Activated naive CD4-positive, alpha-beta T cell treated with anti-CD3 and anti-CD28 coated beads, Interleukin-2, amount 10 ng/mL, durations not matched to agents 7 days and 5 days (primary cell): ENCODE measurements at regions not wholly inside any gene's neighbourhood (a gene's known extent, or its start where the extent isn't known, plus 50 kb on each side); places are given as distances from the start of the nearest gene placed in this dataset.
"Not testable (repeated sequence)": the region's sequence is repeated elsewhere in the genome, so short reads cannot be mapped to it uniquely, and the experiment has no call there.

Experiments used
- CTCF ChIA-PET: fragments of 350-600 bp; sonication (Branson Sonifier 250); formaldehyde crosslinking; loops from one replicate; lab custom pipeline; 2021; ENCODE audit warnings: antibody characterized with exemption; lab: Charles Lee
- DNase-seq: peaks from one replicate; pipeline ENCODE4 v3.0.0-alpha.2; 2020
- H3K27ac Mint-ChIP-seq: one replicate; pipeline ENCODE4 v1.8.0; 2021; ENCODE audit warnings: mild to moderate bottlenecking, moderate library complexity, mixed read lengths
- H3K27me3 Mint-ChIP-seq: one replicate; pipeline ENCODE4 v1.8.0; 2021; ENCODE audit warnings: mild to moderate bottlenecking, mixed read lengths
- H3K36me3 Mint-ChIP-seq: one replicate; pipeline ENCODE4 v1.8.0; 2021; ENCODE audit warnings: mixed read lengths
- H3K4me1 Mint-ChIP-seq: one replicate; pipeline ENCODE4 v1.8.0; 2021; ENCODE audit warnings: mixed read lengths
- H3K4me3 Mint-ChIP-seq: one replicate; pipeline ENCODE4 v1.8.0; 2021; ENCODE audit warnings: mild to moderate bottlenecking, moderate library complexity, mixed read lengths
- H3K9me3 Mint-ChIP-seq: one replicate; pipeline ENCODE4 v1.8.0; 2021; ENCODE audit warnings: mixed read lengths

- Mint-ChIP-seq H3K4me1 (no peaks in the 10 kb centered on the region), H3K27ac (no peak overlapping the region), H3K9me3 (peaks cover 3% of the 10 kb centered on the region), H3K27me3 (no peaks in the 10 kb centered on the region), H3K4me3 (no peak overlapping the region), H3K36me3 (no peaks in the 10 kb centered on the region)
- DNase-seq = no peak
- CTCF ChIA-PET = no interaction called here
Measured at GRCh38 chr3:173342679-173343078, 54.9 kb upstream of the NLGN1 start.

GRCh38 chr3:173340626-173341025 lies 56.9 kb upstream of the NLGN1 start:
- CTCF ChIA-PET = no interaction called here
- no peaks in the 10 kb centered on the region for H3K36me3 Mint-ChIP-seq
- no peak overlapping the region for H3K27ac Mint-ChIP-seq
- no peaks in the 10 kb centered on the region for H3K4me1 Mint-ChIP-seq
- no peaks in the 10 kb centered on the region for H3K9me3 Mint-ChIP-seq
- H3K4me3 Mint-ChIP-seq = no peak overlapping the region
- H3K27me3 Mint-ChIP-seq = no peaks in the 10 kb centered on the region
- no peak for DNase-seq

GRCh38 chr3:173336261-173336660 lies 61.3 kb upstream of the NLGN1 start:
- H3K27me3 Mint-ChIP-seq = no peaks in the 10 kb centered on the region
- no peaks in the 10 kb centered on the region for H3K4me1 Mint-ChIP-seq
- no peak overlapping the region for H3K27ac Mint-ChIP-seq
- CTCF ChIA-PET = interaction anchor here (0.9 kb wide), 1 partner anchor 24 kb away, joined by 3 read pairs; no protein-coding TSS in a partner anchor
- no peak for DNase-seq
- H3K9me3 Mint-ChIP-seq = no peaks in the 10 kb centered on the region
- H3K36me3 Mint-ChIP-seq = no peaks in the 10 kb centered on the region
- H3K4me3 Mint-ChIP-seq = no peak overlapping the region

- DNase-seq = no peak
- H3K36me3 Mint-ChIP-seq = no peaks in the 10 kb centered on the region
- no peaks in the 10 kb centered on the region for H3K4me1 Mint-ChIP-seq
- no peaks in the 10 kb centered on the region for H3K9me3 Mint-ChIP-seq
- CTCF ChIA-PET = no interaction called here
- no peaks in the 10 kb centered on the region for H3K27me3 Mint-ChIP-seq
- no peak overlapping the region for H3K27ac Mint-ChIP-seq
- H3K4me3 Mint-ChIP-seq = no peak overlapping the region
Measured at GRCh38 chr3:173306110-173306509, 91.4 kb upstream of the NLGN1 start.

GRCh38 chr3:173304182-173304800 lies 93.3 kb upstream of the NLGN1 start:
- DNase-seq = no peak
- CTCF ChIA-PET = no interaction called here
- H3K27ac Mint-ChIP-seq = no peak overlapping the region
- H3K27me3 Mint-ChIP-seq = no peaks in the 10 kb centered on the region
- H3K4me3 Mint-ChIP-seq = no peak overlapping the region
- no peaks in the 10 kb centered on the region for H3K4me1 Mint-ChIP-seq
- H3K36me3 Mint-ChIP-seq = no peaks in the 10 kb centered on the region
- no peaks in the 10 kb centered on the region for H3K9me3 Mint-ChIP-seq

- Mint-ChIP-seq H3K4me3 (no peak overlapping the region), H3K36me3 (no peaks in the 10 kb centered on the region), H3K9me3 (peaks cover 2% of the 10 kb centered on the region), H3K4me1 (no peaks in the 10 kb centered on the region), H3K27me3 (no peaks in the 10 kb centered on the region), H3K27ac (no peak overlapping the region)
- no peak for DNase-seq
- CTCF ChIA-PET = no interaction called here
Measured at GRCh38 chr3:173301647-173302046, 95.9 kb upstream of the NLGN1 start.

GRCh38 chr3:173289072-173289471 lies 108.5 kb upstream of the NLGN1 start:
- Mint-ChIP-seq H3K27ac (no peak overlapping the region), H3K4me1 (no peaks in the 10 kb centered on the region), H3K27me3 (no peaks in the 10 kb centered on the region), H3K4me3 (no peak overlapping the region), H3K9me3 (peaks cover 5% of the 10 kb centered on the region), H3K36me3 (no peaks in the 10 kb centered on the region)
- no peak for DNase-seq
- CTCF ChIA-PET = no interaction called here

GRCh38 chr3:173287361-173287760 lies 110.2 kb upstream of the NLGN1 start:
- CTCF ChIA-PET = no interaction called here
- Mint-ChIP-seq H3K27ac (no peak overlapping the region), H3K4me1 (no peaks in the 10 kb centered on the region), H3K36me3 (no peaks in the 10 kb centered on the region), H3K9me3 (peaks cover 3% of the 10 kb centered on the region), H3K4me3 (no peak overlapping the region), H3K27me3 (no peaks in the 10 kb centered on the region)
- no peak for DNase-seq

GRCh38 chr3:173286507-173286906 lies 111.0 kb upstream of the NLGN1 start:
- H3K36me3 Mint-ChIP-seq, CTCF ChIA-PET, H3K9me3 Mint-ChIP-seq, DNase-seq, H3K4me3 Mint-ChIP-seq, H3K27me3 Mint-ChIP-seq, H3K27ac Mint-ChIP-seq, H3K4me1 Mint-ChIP-seq: not testable (repeated sequence)

GRCh38 chr3:173284301-173284700 lies 113.2 kb upstream of the NLGN1 start:
- H3K4me3 Mint-ChIP-seq = no peak overlapping the region
- H3K36me3 Mint-ChIP-seq = no peaks in the 10 kb centered on the region
- H3K4me1 Mint-ChIP-seq = no peaks in the 10 kb centered on the region
- H3K9me3 Mint-ChIP-seq = peaks cover 3% of the 10 kb centered on the region
- DNase-seq = no peak
- no peak overlapping the region for H3K27ac Mint-ChIP-seq
- no peaks in the 10 kb centered on the region for H3K27me3 Mint-ChIP-seq
- CTCF ChIA-PET = no interaction called here

- Mint-ChIP-seq H3K27ac (no peak overlapping the region), H3K4me3 (no peak overlapping the region), H3K36me3 (no peaks in the 10 kb centered on the region), H3K9me3 (peaks cover 7% of the 10 kb centered on the region), H3K4me1 (no peaks in the 10 kb centered on the region), H3K27me3 (no peaks in the 10 kb centered on the region)
- DNase-seq = no peak
- CTCF ChIA-PET = no interaction called here
Measured at GRCh38 chr3:173275740-173276139, 121.8 kb upstream of the NLGN1 start.

- Mint-ChIP-seq H3K4me3 (no peak overlapping the region), H3K4me1 (no peaks in the 10 kb centered on the region), H3K36me3 (no peaks in the 10 kb centered on the region), H3K27ac (no peak overlapping the region), H3K9me3 (peaks cover 7% of the 10 kb centered on the region), H3K27me3 (no peaks in the 10 kb centered on the region)
- CTCF ChIA-PET = no interaction called here
- no peak for DNase-seq
Measured at GRCh38 chr3:173273838-173274237, 123.7 kb upstream of the NLGN1 start.

GRCh38 chr3:173268781-173269180 lies 127.7 kb upstream of the SPATA16 start:
- H3K4me1 Mint-ChIP-seq = no peaks in the 10 kb centered on the region
- no peaks in the 10 kb centered on the region for H3K9me3 Mint-ChIP-seq
- H3K36me3 Mint-ChIP-seq = no peaks in the 10 kb centered on the region
- CTCF ChIA-PET = no interaction called here
- H3K27me3 Mint-ChIP-seq = no peaks in the 10 kb centered on the region
- no peak overlapping the region for H3K27ac Mint-ChIP-seq
- no peak overlapping the region for H3K4me3 Mint-ChIP-seq
- no peak for DNase-seq

- no peak for DNase-seq
- H3K27ac Mint-ChIP-seq = no peak overlapping the region
Measured at GRCh38 chr3:173267716-173268115, 126.7 kb upstream of the SPATA16 start.

GRCh38 chr3:173266441-173266840 lies 125.4 kb upstream of the SPATA16 start:
- H3K4me1 Mint-ChIP-seq = no peaks in the 10 kb centered on the region
- no peak overlapping the region for H3K4me3 Mint-ChIP-seq
- CTCF ChIA-PET = no interaction called here
- no peaks in the 10 kb centered on the region for H3K27me3 Mint-ChIP-seq
- no peak for DNase-seq
- no peaks in the 10 kb centered on the region for H3K36me3 Mint-ChIP-seq
- no peak overlapping the region for H3K27ac Mint-ChIP-seq
- H3K9me3 Mint-ChIP-seq = no peaks in the 10 kb centered on the region

More at GRCh38 chr3:173267716-173268115, 126.7 kb upstream of the SPATA16 start:
- Mint-ChIP-seq H3K36me3 (no peaks in the 10 kb centered on the region), H3K4me1 (no peaks in the 10 kb centered on the region), H3K4me3 (no peak overlapping the region), H3K27me3 (no peaks in the 10 kb centered on the region), H3K9me3 (no peaks in the 10 kb centered on the region)
- CTCF ChIA-PET = interaction anchor here (0.8 kb wide), 1 partner anchor 97 kb away, joined by 3 read pairs; no protein-coding TSS in a partner anchor
